H9 (cell line): ENCODE measurements at regions not wholly inside any gene's neighbourhood (a gene's known extent, or its start where the extent isn't known, plus 50 kb on each side); places are given as distances from the start of the nearest gene placed in this dataset.

Source experiments
- DNase-seq: peaks from one replicate; pipeline ENCODE4 v3.0.0-alpha.2; 2017
- H2AFZ ChIP-seq: one replicate; pipeline ENCODE4 v1.6.1; 2013; ENCODE audit warnings: mild to moderate bottlenecking, low read length, control low read depth, moderate library complexity
- H2AK5ac ChIP-seq: 2 replicates; pipeline ENCODE4 v1.6.1; 2013; ENCODE audit warnings: low read length, control low read depth, mixed read lengths; ENCODE audit not compliant: insufficient read length
- H2BK120ac ChIP-seq: one replicate; pipeline ENCODE4 v1.6.1; 2013; ENCODE audit warnings: low read depth, mild to moderate bottlenecking, low read length, control low read depth, inconsistent platforms; ENCODE audit not compliant: poor library complexity, severe bottlenecking
- H2BK12ac ChIP-seq: 2 replicates; pipeline ENCODE4 v1.6.1; 2013; ENCODE audit warnings: low read length, control low read depth, mixed read lengths, low read depth; ENCODE audit not compliant: insufficient read length
- H2BK15ac ChIP-seq: 2 replicates; pipeline ENCODE4 v1.6.1; 2013; ENCODE audit warnings: low read depth, low read length, control low read depth
- H2BK20ac ChIP-seq: one replicate; pipeline ENCODE4 v1.6.1; 2013; ENCODE audit warnings: low read depth, mild to moderate bottlenecking, low read length, control low read depth, inconsistent platforms; ENCODE audit not compliant: poor library complexity, severe bottlenecking
- H2BK5ac ChIP-seq: 2 replicates; pipeline ENCODE4 v1.6.1; 2013; ENCODE audit warnings: low read length, control low read depth, mixed read lengths; ENCODE audit not compliant: insufficient read length
- H3K14ac ChIP-seq: 2 replicates; pipeline ENCODE4 v1.6.1; 2013; ENCODE audit warnings: low read length, control low read depth; ENCODE audit not compliant: insufficient read depth
- H3K18ac ChIP-seq: 2 replicates; pipeline ENCODE4 v1.6.1; 2013; ENCODE audit warnings: low read depth, mild to moderate bottlenecking, mixed read lengths, low read length, control low read depth; ENCODE audit not compliant: insufficient read length
- H3K23ac ChIP-seq: 2 replicates; pipeline ENCODE4 v1.6.1; 2013; ENCODE audit warnings: low read length, control low read depth, mixed read lengths, low read depth; ENCODE audit not compliant: insufficient read length
- H3K23me2 ChIP-seq: 2 replicates; pipeline ENCODE4 v1.6.1; 2013; ENCODE audit warnings: low read depth, mild to moderate bottlenecking, mixed read lengths, low read length, control low read depth; ENCODE audit not compliant: insufficient read length, poor library complexity, severe bottlenecking
- H3K27ac ChIP-seq: 2 replicates; pipeline ENCODE4 v1.5.1; 2013; ENCODE audit warnings: low read length, control low read depth, mixed read lengths, low read depth; ENCODE audit not compliant: insufficient read length
- H3K27me3 ChIP-seq: 2 replicates; pipeline ENCODE4 v1.6.1; 2013; ENCODE audit warnings: low read length, control low read depth, inconsistent platforms; ENCODE audit not compliant: insufficient read depth
- H3K4ac ChIP-seq: 2 replicates; pipeline ENCODE4 v1.6.1; 2013; ENCODE audit warnings: low read depth, mild to moderate bottlenecking, control low read depth, inconsistent platforms, low read length, moderate library complexity
- H3K4me1 ChIP-seq: 2 replicates; pipeline ENCODE4 v1.6.1; 2013; ENCODE audit warnings: low read length, control low read depth, inconsistent platforms; ENCODE audit not compliant: insufficient read depth
- H3K4me2 ChIP-seq: 2 replicates; pipeline ENCODE4 v1.6.1; 2013; ENCODE audit warnings: low read length, control low read depth, mixed read lengths; ENCODE audit not compliant: insufficient read length, insufficient read depth
- H3K56ac ChIP-seq: 2 replicates; pipeline ENCODE4 v1.6.1; 2013; ENCODE audit warnings: low read depth, mild to moderate bottlenecking, mixed read lengths, low read length, control low read depth; ENCODE audit not compliant: insufficient read length
- H3K79me1 ChIP-seq: 2 replicates; pipeline ENCODE4 v1.6.1; 2013; ENCODE audit warnings: low read depth, mild to moderate bottlenecking, moderate library complexity, low read length, control low read depth, inconsistent platforms; ENCODE audit not compliant: insufficient read depth, poor library complexity, severe bottlenecking
- H3K79me2 ChIP-seq: 2 replicates; pipeline ENCODE4 v1.6.1; 2013; ENCODE audit warnings: low read length, control low read depth, inconsistent platforms; ENCODE audit not compliant: insufficient read depth
- H3K9ac ChIP-seq: 2 replicates; pipeline ENCODE4 v1.6.1; 2013; ENCODE audit warnings: low read length, control low read depth, mixed read lengths; ENCODE audit not compliant: insufficient read length; ENCODE audit errors: extremely low read depth
- H3K9me3 ChIP-seq: one replicate; pipeline ENCODE4 v1.6.1; 2013; ENCODE audit warnings: low read depth, low read length, inconsistent platforms; ENCODE audit not compliant: control insufficient read depth
- H3T11ph ChIP-seq: one replicate; pipeline ENCODE4 v1.6.1; 2013; ENCODE audit warnings: mild to moderate bottlenecking, low read length, control low read depth, inconsistent platforms
- H4K20me1 ChIP-seq: one replicate; pipeline ENCODE4 v1.6.1; 2013; ENCODE audit not compliant: control insufficient read depth, insufficient read length, insufficient read depth
- H4K5ac ChIP-seq: 2 replicates; pipeline ENCODE4 v1.6.1; 2013; ENCODE audit warnings: low read depth, mild to moderate bottlenecking, mixed read lengths, low read length, control low read depth; ENCODE audit not compliant: insufficient read length
- H4K8ac ChIP-seq: replicated peaks from 2 replicates; pipeline ENCODE4 v1.6.1; 2013; ENCODE audit warnings: low read length, control low read depth, mixed read lengths, low read depth; ENCODE audit not compliant: insufficient read length
- H4K91ac ChIP-seq: 2 replicates; pipeline ENCODE4 v1.6.1; 2013; ENCODE audit warnings: low read depth, mild to moderate bottlenecking, moderate library complexity, mixed read lengths, low read length, control low read depth; ENCODE audit not compliant: insufficient read length
- H3K27ac Mint-ChIP-seq, 3 experiments: 2 replicates in 2 of 3; 3 replicates in 1 of 3; pipeline ENCODE4 v1.8.0; 2020 to 2021; ENCODE audit warnings: mixed read lengths in 3 of 3, mild to moderate bottlenecking in 1 of 3, moderate library complexity in 1 of 3
- H3K27me3 Mint-ChIP-seq: 2 replicates; pipeline ENCODE4 v1.8.0; 2021; ENCODE audit warnings: low read depth, mild to moderate bottlenecking, moderate library complexity, mixed read lengths
- H3K36me3 Mint-ChIP-seq, 3 experiments: 2 replicates in 2 of 3; 3 replicates in 1 of 3; pipeline ENCODE4 v1.8.0; 2020 to 2021; ENCODE audit warnings: low read depth in 3 of 3, mixed read lengths in 3 of 3; ENCODE audit not compliant: insufficient read depth in 1 of 3
- H3K4me1 Mint-ChIP-seq, 2 experiments: 2 replicates each; pipeline ENCODE4 v1.8.0; 2020; ENCODE audit warnings: mixed read lengths in 2 of 2
- H3K4me3 Mint-ChIP-seq, 2 experiments: 2 replicates in 1 of 2; 3 replicates in 1 of 2; pipeline ENCODE4 v1.8.0; 2020 to 2021; ENCODE audit warnings: mild to moderate bottlenecking in 2 of 2, mixed read lengths in 2 of 2, moderate library complexity in 1 of 2
- H3K9me3 Mint-ChIP-seq, 2 experiments: 2 replicates in 1 of 2; 3 replicates in 1 of 2; pipeline ENCODE4 v1.8.0; 2020; ENCODE audit warnings: mild to moderate bottlenecking in 2 of 2, mixed read lengths in 2 of 2, moderate library complexity in 1 of 2
- CTCF ChIP-seq: fragments of 200-600 bp; sonication (generic); conservative IDR thresholded peaks from 3 replicates; pipeline ENCODE4 v1.8.0; 2021; ENCODE audit warnings: antibody characterized with exemption, mild to moderate bottlenecking
- WGBS: extraction: QIAGEN DNeasy Blood & Tissue Kit; methylation state at CpG from one replicate; pipeline ENCODE4 v1.1.7; 2013; ENCODE audit warnings: missing lambda C conversion rate, low lambda C conversion rate, mixed read lengths; ENCODE audit not compliant: insufficient read length; ENCODE audit errors: extremely low coverage; 5-methylcytosine and 5-hydroxymethylcytosine counted together

- Mint-ChIP-seq H3K36me3 (no peaks in the 10 kb centered on the region), H3K27ac (no peak overlapping the region), H3K9me3 (no peaks in the 10 kb centered on the region), H3K27me3 (no peaks in the 10 kb centered on the region), H3K4me3 (no peak overlapping the region), H3K4me1 (peaks cover 0 to 3% of the 10 kb centered on the region in 2 experiments; a peak in 1 of 4 replicates)
- Histone ChIP-seq H3K14ac (no peak overlapping the region), H3K9me3 (no peaks in the 10 kb centered on the region), H2AFZ (no peak overlapping the region), H3K56ac (no peak overlapping the region), H3K4ac (no peak overlapping the region), H3K27ac (no peak overlapping the region), H3K4me1 (no peaks in the 10 kb centered on the region), H3T11ph (no peak overlapping the region), H4K20me1 (no peaks in the 10 kb centered on the region), H2BK5ac (no peak overlapping the region), H3K4me2 (no peak overlapping the region), H4K5ac (no peak overlapping the region), H3K27me3 (no peaks in the 10 kb centered on the region), H3K23ac (no peak overlapping the region), H4K8ac (no peak overlapping the region), H2BK15ac (no peak overlapping the region), H3K9ac (no peak overlapping the region), H2BK12ac (no peak overlapping the region), H3K79me2 (no peaks in the 10 kb centered on the region), H2BK20ac (no peak overlapping the region), H3K23me2 (no peaks in the 10 kb centered on the region), H2AK5ac (no peak overlapping the region), H3K79me1 (no peaks in the 10 kb centered on the region), H3K18ac (no peak overlapping the region), H4K91ac (no peak overlapping the region), H2BK120ac (no peak overlapping the region)
- WGBS = no CpG with 5 or more reads among the region's 5 CpGs
- TF ChIP-seq CTCF = no peak
- no peak for DNase-seq
These were observed 77.4 kb upstream of the KLHL25 start for GRCh38 chr15:85872125-85872524.
